GM23338 (cell line): ENCODE measurements at regions not wholly inside any gene's neighbourhood (a gene's known extent, or its start where the extent isn't known, plus 50 kb on each side); places are given as distances from the start of the nearest gene placed in this dataset.
A peak's percentile ranks its signal among the peaks of the same experiment; 100 is the strongest.

ENCODE experiments used
- ATAC-seq: fragments of 200-7000 bp; cut with Tn5 transposase; 3 replicates; pipeline ENCODE4 v1.9.1; 2020
- DNase-seq: peaks from one replicate; pipeline ENCODE4 v3.0.0-alpha.2; 2015; ENCODE audit warnings: low spot score
- H2AFZ ChIP-seq: fragments of 200-600 bp; sonication (generic); 2 replicates; pipeline ENCODE4 v1.8.0; 2016; ENCODE audit warnings: antibody characterized with exemption, mild to moderate bottlenecking, moderate library complexity
- H3F3A ChIP-seq: fragments of 200-600 bp; sonication (generic); replicated peaks from 2 replicates; pipeline ENCODE4 v1.8.0; 2017; ENCODE audit warnings: antibody characterized with exemption, mixed run types, low read depth
- H3K27ac ChIP-seq: fragments of 200-600 bp; sonication (generic); 2 replicates; pipeline ENCODE4 v1.6.1; 2016; ENCODE audit warnings: low read depth
- H3K27me3 ChIP-seq: fragments of 200-600 bp; sonication (generic); 2 replicates; pipeline ENCODE4 v1.8.0; 2016; ENCODE audit warnings: mild to moderate bottlenecking, mixed run types, moderate library complexity; ENCODE audit not compliant: insufficient read depth
- H3K36me3 ChIP-seq: fragments of 200-600 bp; sonication (generic); 2 replicates; pipeline ENCODE4 v1.8.0; 2016; ENCODE audit warnings: mild to moderate bottlenecking; ENCODE audit not compliant: insufficient read depth
- H3K4me1 ChIP-seq: fragments of 200-600 bp; sonication (generic); 2 replicates; pipeline ENCODE4 v1.8.0; 2016; ENCODE audit warnings: mild to moderate bottlenecking, moderate library complexity; ENCODE audit not compliant: insufficient read depth
- H3K4me2 ChIP-seq: fragments of 200-600 bp; sonication (generic); 2 replicates; pipeline ENCODE4 v1.7.1; 2017; ENCODE audit warnings: mixed run types
- H3K4me3 ChIP-seq: fragments of 200-600 bp; sonication (generic); 2 replicates; pipeline ENCODE4 v1.6.1; 2016; ENCODE audit warnings: mixed run types
- H3K79me2 ChIP-seq: fragments of 200-600 bp; sonication (generic); replicated peaks from 2 replicates; pipeline ENCODE4 v1.8.0; 2017; ENCODE audit warnings: mild to moderate bottlenecking; ENCODE audit not compliant: insufficient read depth
- H3K9me2 ChIP-seq: fragments of 200-600 bp; sonication (generic); 2 replicates; pipeline ENCODE4 v1.8.0; 2017; ENCODE audit not compliant: insufficient read depth
- H4K20me1 ChIP-seq: fragments of 200-600 bp; sonication (generic); replicated peaks from 2 replicates; pipeline ENCODE4 v1.8.0; 2017; ENCODE audit warnings: mild to moderate bottlenecking; ENCODE audit not compliant: insufficient read depth
- H3K27ac Mint-ChIP-seq: 2 replicates; pipeline ENCODE4 v1.8.0; 2020; ENCODE audit warnings: inconsistent platforms, mild to moderate bottlenecking, moderate library complexity, mixed read lengths
- H3K27me3 Mint-ChIP-seq: 3 replicates; pipeline ENCODE4 v1.8.0; 2022; ENCODE audit warnings: low read depth, mild to moderate bottlenecking, moderate library complexity, mixed read lengths, inconsistent platforms; ENCODE audit not compliant: insufficient read depth, poor library complexity
- H3K36me3 Mint-ChIP-seq: 3 replicates; pipeline ENCODE4 v1.8.0; 2021; ENCODE audit warnings: low read depth, mild to moderate bottlenecking, inconsistent platforms, moderate library complexity, mixed read lengths
- H3K4me1 Mint-ChIP-seq: 3 replicates; pipeline ENCODE4 v1.8.0; 2020; ENCODE audit warnings: mild to moderate bottlenecking, inconsistent platforms, mixed read lengths
- H3K4me3 Mint-ChIP-seq: 3 replicates; pipeline ENCODE4 v1.8.0; 2021; ENCODE audit warnings: moderate library complexity, mild to moderate bottlenecking, inconsistent platforms, mixed read lengths
- H3K9me3 Mint-ChIP-seq: 3 replicates; pipeline ENCODE4 v1.8.0; 2020; ENCODE audit warnings: moderate library complexity, mild to moderate bottlenecking, inconsistent platforms, mixed read lengths
- CREB1 ChIP-seq: fragments of 250-450 bp; sonication (Bioruptor Pico); IDR thresholded peaks from 2 replicates; pipeline ENCODE4 v1.5.0; 2020; ENCODE audit warnings: low read depth, mild to moderate bottlenecking, moderate library complexity
- EZH2 ChIP-seq: fragments of 200-600 bp; sonication (generic); IDR thresholded peaks from one replicate; pipeline ENCODE4 v1.8.0; 2017; ENCODE audit warnings: antibody characterized with exemption, mild to moderate bottlenecking, low read depth; ENCODE audit not compliant: unreplicated experiment
- EZH2phosphoT487 ChIP-seq: fragments of 200-600 bp; sonication (generic); IDR thresholded peaks from one replicate; pipeline ENCODE4 v1.8.1; 2018; ENCODE audit warnings: antibody characterized with exemption; ENCODE audit not compliant: unreplicated experiment
- JUNB ChIP-seq: IDR thresholded peaks from one replicate; pipeline ENCODE4 v1.6.1; 2016; ENCODE audit warnings: antibody characterized with exemption; ENCODE audit not compliant: unreplicated experiment
- NANOG ChIP-seq: IDR thresholded peaks from 2 replicates; pipeline ENCODE4 v1.6.1; 2016; ENCODE audit warnings: antibody characterized with exemption, borderline replicate concordance
- POLR2AphosphoS5 ChIP-seq: IDR thresholded peaks from 2 replicates; pipeline ENCODE4 v1.6.1; 2016; ENCODE audit warnings: antibody characterized with exemption, low read depth
- REST ChIP-seq: IDR thresholded peaks from one replicate; pipeline ENCODE4 v1.6.1; 2018; ENCODE audit warnings: antibody characterized with exemption; ENCODE audit not compliant: unreplicated experiment
- STAT1 ChIP-seq: IDR thresholded peaks from one replicate; pipeline ENCODE4 v1.6.1; 2016; ENCODE audit warnings: antibody characterized with exemption; ENCODE audit not compliant: unreplicated experiment
- ZNF114 ChIP-seq: fragments of 250-450 bp; sonication (Bioruptor Pico); IDR thresholded peaks from 2 replicates; pipeline ENCODE4 v1.5.0; 2020; ENCODE audit warnings: mild to moderate bottlenecking, moderate library complexity
- ZNF331 ChIP-seq: fragments of 250-450 bp; sonication (Bioruptor Pico); IDR thresholded peaks from 2 replicates; pipeline ENCODE4 v1.5.0; 2020; ENCODE audit warnings: low read depth, mild to moderate bottlenecking, moderate library complexity
- ZNF462 ChIP-seq: fragments of 250-450 bp; sonication (Bioruptor Pico); IDR thresholded peaks from 2 replicates; pipeline ENCODE4 v1.5.0; 2020; ENCODE audit warnings: mild to moderate bottlenecking, moderate library complexity
- TF ChIP-seq, protein P1 (sequence below), 2 experiments: fragments of 200-600 bp in 1 of 2; sonication (generic) in 1 of 2; conservative IDR thresholded peaks; 2 replicates each; pipeline versions ENCODE4 v1.5.1 to v1.6.1; 2016 to 2017; ENCODE audit warnings: antibody characterized with exemption in 2 of 2, low read depth in 2 of 2, mild to moderate bottlenecking in 2 of 2, moderate library complexity in 1 of 2
- TF ChIP-seq, protein P2 (sequence below): IDR thresholded peaks from 2 replicates; pipeline ENCODE4 v1.6.1; 2016; ENCODE audit warnings: antibody characterized with exemption

- DNase-seq (no peak), ATAC-seq (no peak)
- Mint-ChIP-seq H3K27ac (no peak overlapping the region), H3K27me3 (no peaks in the 10 kb centered on the region), H3K9me3 (no peaks in the 10 kb centered on the region), H3K4me1 (no peaks in the 10 kb centered on the region), H3K36me3 (no peaks in the 10 kb centered on the region), H3K4me3 (no peak overlapping the region)
- Histone ChIP-seq H3K27ac (no peak overlapping the region), H3K79me2 (no peaks in the 10 kb centered on the region), H3K36me3 (no peaks in the 10 kb centered on the region), H3K4me1 (no peaks in the 10 kb centered on the region), H3K27me3 (no peaks in the 10 kb centered on the region), H3F3A (no peaks in the 10 kb centered on the region), H2AFZ (0 out of 2 replicates have a peak overlapping the region, but pooled peaks have one; percentile 19), H3K9me2 (0 out of 2 replicates have a peak, but pooled peaks cover 4% of the 10 kb centered on the region), H3K4me2 (no peak overlapping the region), H3K4me3 (no peak overlapping the region), H4K20me1 (no peaks in the 10 kb centered on the region)
- no peak for TF ChIP-seq REST
- no peak for TF ChIP-seq NANOG
- TF ChIP-seq JUNB: no peak
- TF ChIP-seq EZH2: no peak
- TF ChIP-seq STAT1: no peak
- TF ChIP-seq ZNF462: no peak
- TF ChIP-seq CREB1 (CRISPR knock-in tag): no peak
- TF ChIP-seq, protein P1, sequence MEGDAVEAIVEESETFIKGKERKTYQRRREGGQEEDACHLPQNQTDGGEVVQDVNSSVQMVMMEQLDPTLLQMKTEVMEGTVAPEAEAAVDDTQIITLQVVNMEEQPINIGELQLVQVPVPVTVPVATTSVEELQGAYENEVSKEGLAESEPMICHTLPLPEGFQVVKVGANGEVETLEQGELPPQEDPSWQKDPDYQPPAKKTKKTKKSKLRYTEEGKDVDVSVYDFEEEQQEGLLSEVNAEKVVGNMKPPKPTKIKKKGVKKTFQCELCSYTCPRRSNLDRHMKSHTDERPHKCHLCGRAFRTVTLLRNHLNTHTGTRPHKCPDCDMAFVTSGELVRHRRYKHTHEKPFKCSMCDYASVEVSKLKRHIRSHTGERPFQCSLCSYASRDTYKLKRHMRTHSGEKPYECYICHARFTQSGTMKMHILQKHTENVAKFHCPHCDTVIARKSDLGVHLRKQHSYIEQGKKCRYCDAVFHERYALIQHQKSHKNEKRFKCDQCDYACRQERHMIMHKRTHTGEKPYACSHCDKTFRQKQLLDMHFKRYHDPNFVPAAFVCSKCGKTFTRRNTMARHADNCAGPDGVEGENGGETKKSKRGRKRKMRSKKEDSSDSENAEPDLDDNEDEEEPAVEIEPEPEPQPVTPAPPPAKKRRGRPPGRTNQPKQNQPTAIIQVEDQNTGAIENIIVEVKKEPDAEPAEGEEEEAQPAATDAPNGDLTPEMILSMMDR (conservative IDR thresholded peaks at IDR 0.05; ENCODE audit: low read depth in 2 of 2): no peak
- TF ChIP-seq ZNF331: no peak
- TF ChIP-seq EZH2phosphoT487: no peak
- TF ChIP-seq POLR2AphosphoS5: no peak
- TF ChIP-seq, protein P2, sequence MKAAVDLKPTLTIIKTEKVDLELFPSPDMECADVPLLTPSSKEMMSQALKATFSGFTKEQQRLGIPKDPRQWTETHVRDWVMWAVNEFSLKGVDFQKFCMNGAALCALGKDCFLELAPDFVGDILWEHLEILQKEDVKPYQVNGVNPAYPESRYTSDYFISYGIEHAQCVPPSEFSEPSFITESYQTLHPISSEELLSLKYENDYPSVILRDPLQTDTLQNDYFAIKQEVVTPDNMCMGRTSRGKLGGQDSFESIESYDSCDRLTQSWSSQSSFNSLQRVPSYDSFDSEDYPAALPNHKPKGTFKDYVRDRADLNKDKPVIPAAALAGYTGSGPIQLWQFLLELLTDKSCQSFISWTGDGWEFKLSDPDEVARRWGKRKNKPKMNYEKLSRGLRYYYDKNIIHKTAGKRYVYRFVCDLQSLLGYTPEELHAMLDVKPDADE: no peak
- no peak for TF ChIP-seq ZNF114 (CRISPR knock-in tag)
These were observed 85.1 kb upstream of the SMAD1 start for GRCh38 chr4:145396581-145396980.
